ENCODE measurements at regions not wholly inside any gene's neighbourhood (a gene's known extent, or its start where the extent isn't known, plus 50 kb on each side); places are given as distances from the start of the nearest gene placed in this dataset.

- TF ChIP-seq PPARA (CRISPR knock-in tag; IDR thresholded peaks at IDR 0.05; ENCODE audit: borderline replicate concordance) = no peak
Observed at GRCh38 chr4:175443547-175443946, 368.5 kb downstream of the GPM6A start (continued).

GRCh38 chr4:175444512-175444911, 367.6 kb downstream of the GPM6A start:
- TF ChIP-seq ZC3H10 (CRISPR knock-in tag; IDR thresholded peaks at IDR 0.05) (no peak), TSHZ2 (CRISPR knock-in tag; IDR thresholded peaks at IDR 0.05) (no peak), POU6F1 (CRISPR knock-in tag; IDR thresholded peaks at IDR 0.05; ENCODE audit: borderline replicate concordance, low read depth) (no peak), ZFP30 (CRISPR knock-in tag; IDR thresholded peaks at IDR 0.05) (no peak), ZNF70 (CRISPR knock-in tag; IDR thresholded peaks at IDR 0.05) (no peak), TOX (CRISPR knock-in tag; IDR thresholded peaks at IDR 0.05; ENCODE audit: borderline replicate concordance) (no peak), CREB5 (CRISPR knock-in tag; IDR thresholded peaks at IDR 0.05; ENCODE audit: low read depth) (no peak), TCF4 (CRISPR knock-in tag; IDR thresholded peaks at IDR 0.05; ENCODE audit: borderline replicate concordance) (no peak), ZNF565 (CRISPR knock-in tag; conservative IDR thresholded peaks at IDR 0.05; ENCODE audit: low read depth) (no peak), ESRRG (CRISPR knock-in tag; IDR thresholded peaks at IDR 0.05) (no peak), SNAI2 (CRISPR knock-in tag; IDR thresholded peaks at IDR 0.05) (no peak), ZNF8 (CRISPR knock-in tag; IDR thresholded peaks at IDR 0.05) (no peak), BACH2 (CRISPR knock-in tag; IDR thresholded peaks at IDR 0.05; ENCODE audit: borderline replicate concordance) (no peak), GLIS3 (CRISPR knock-in tag; IDR thresholded peaks at IDR 0.05) (no peak), PATZ1 (CRISPR knock-in tag; IDR thresholded peaks at IDR 0.05; ENCODE audit: borderline replicate concordance) (no peak), RARB (CRISPR knock-in tag; IDR thresholded peaks at IDR 0.05) (no peak)
- no peak for ATAC-seq

GRCh38 chr4:175447016-175447415, 365.0 kb downstream of the GPM6A start:
- TF ChIP-seq ISL1 (CRISPR knock-in tag; IDR thresholded peaks at IDR 0.05) (no peak), ZNF70 (CRISPR knock-in tag; IDR thresholded peaks at IDR 0.05) (no peak), GLIS3 (CRISPR knock-in tag; IDR thresholded peaks at IDR 0.05) (no peak), ZNF565 (CRISPR knock-in tag; conservative IDR thresholded peaks at IDR 0.05; ENCODE audit: low read depth) (no peak), BACH2 (CRISPR knock-in tag; IDR thresholded peaks at IDR 0.05; ENCODE audit: borderline replicate concordance) (no peak), SNAI2 (CRISPR knock-in tag; IDR thresholded peaks at IDR 0.05) (no peak), TCF4 (CRISPR knock-in tag; IDR thresholded peaks at IDR 0.05; ENCODE audit: borderline replicate concordance) (no peak), ESRRG (CRISPR knock-in tag; IDR thresholded peaks at IDR 0.05) (no peak), TOX (CRISPR knock-in tag; IDR thresholded peaks at IDR 0.05; ENCODE audit: borderline replicate concordance) (no peak), RARB (CRISPR knock-in tag; IDR thresholded peaks at IDR 0.05) (no peak), CSDC2 (CRISPR knock-in tag; IDR thresholded peaks at IDR 0.05) (no peak), TSHZ2 (CRISPR knock-in tag; IDR thresholded peaks at IDR 0.05) (no peak), PPARA (CRISPR knock-in tag; IDR thresholded peaks at IDR 0.05; ENCODE audit: borderline replicate concordance) (no peak), PATZ1 (CRISPR knock-in tag; IDR thresholded peaks at IDR 0.05; ENCODE audit: borderline replicate concordance) (no peak), CSRNP3 (CRISPR knock-in tag; IDR thresholded peaks at IDR 0.05) (no peak), ZFP30 (CRISPR knock-in tag; IDR thresholded peaks at IDR 0.05) (no peak), OSR1 (CRISPR knock-in tag; IDR thresholded peaks at IDR 0.05) (no peak)
- no peak for ATAC-seq
